ENCODE measurements at regions not wholly inside any gene's neighbourhood (a gene's known extent, or its start where the extent isn't known, plus 50 kb on each side); places are given as distances from the start of the nearest gene placed in this dataset.

DNA sequence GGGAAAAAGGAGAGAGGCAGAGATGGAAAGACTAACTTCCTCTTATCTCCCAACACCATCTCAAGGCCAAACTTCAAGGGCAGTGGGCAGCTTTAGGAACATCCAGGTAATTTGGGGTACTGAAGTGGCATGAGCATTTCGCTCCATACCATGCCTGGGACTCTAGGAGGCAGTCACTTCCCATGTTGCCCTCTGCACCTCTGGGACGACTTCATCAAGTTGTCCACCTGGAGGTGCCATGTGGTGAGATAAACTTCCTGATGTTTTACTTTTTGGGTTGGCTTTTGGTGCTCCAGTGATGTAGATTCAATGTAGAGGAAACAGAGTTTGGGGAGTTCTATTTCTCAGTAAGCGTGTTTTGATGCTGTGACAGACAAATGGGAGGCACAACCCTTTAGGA is 56.3 kb upstream of the UPP2 start:
- no peaks in the 10 kb centered on the region for H3K79me2 ChIP-seq (ENCODE audit: insufficient read depth, low read depth)
- no peak overlapping the region for H3K4me2 ChIP-seq
- no peaks in the 10 kb centered on the region for H3K27me3 ChIP-seq (ENCODE audit: insufficient read depth, low read depth)
- H2AFZ ChIP-seq (ENCODE audit: low read depth): no peak overlapping the region
- H3K36me3 ChIP-seq (ENCODE audit: insufficient read depth): no peaks in the 10 kb centered on the region
- no peak overlapping the region for H3K4me3 ChIP-seq (IDR thresholded peaks at IDR 0.05; ENCODE audit: insufficient read depth, low read depth, low read length)
- no peak overlapping the region for H3K27ac ChIP-seq
- no peak overlapping the region for H3K9ac ChIP-seq
- H4K20me1 ChIP-seq (ENCODE audit: insufficient read depth): no peaks in the 10 kb centered on the region
- no peaks in the 10 kb centered on the region for H3K4me1 ChIP-seq (ENCODE audit: low read depth, poor library complexity, severe bottlenecking)
- peak; percentile 21; the same call in 1 of the 2 replicates for TF ChIP-seq CTCF (conservative IDR thresholded peaks at IDR 0.05; ENCODE audit: low read depth, low read length)

- TF ChIP-seq CTCF (conservative IDR thresholded peaks at IDR 0.05; ENCODE audit: low read depth, low read length): no peak
- no peak overlapping the region for H3K9ac ChIP-seq
- no peaks in the 10 kb centered on the region for H4K20me1 ChIP-seq (ENCODE audit: insufficient read depth)
- no peak overlapping the region for H2AFZ ChIP-seq (ENCODE audit: low read depth)
- no peak overlapping the region for H3K4me3 ChIP-seq (IDR thresholded peaks at IDR 0.05; ENCODE audit: insufficient read depth, low read depth, low read length)
- H3K27me3 ChIP-seq (ENCODE audit: insufficient read depth, low read depth): no peaks in the 10 kb centered on the region
- H3K36me3 ChIP-seq (ENCODE audit: insufficient read depth): no peaks in the 10 kb centered on the region
- no peak overlapping the region for H3K4me2 ChIP-seq
- no peaks in the 10 kb centered on the region for H3K79me2 ChIP-seq (ENCODE audit: insufficient read depth, low read depth)
- no peak overlapping the region for H3K27ac ChIP-seq
- H3K4me1 ChIP-seq (ENCODE audit: low read depth, poor library complexity, severe bottlenecking): no peaks in the 10 kb centered on the region
Observed at GRCh38 chr2:158043181-158043948, 58.3 kb upstream of the UPP2 start.

- Histone ChIP-seq H3K4me2 (no peak overlapping the region), H2AFZ (ENCODE audit: low read depth) (no peak overlapping the region), H4K20me1 (ENCODE audit: insufficient read depth) (no peaks in the 10 kb centered on the region), H3K9ac (no peak overlapping the region), H3K27ac (no peak overlapping the region), H3K4me1 (ENCODE audit: low read depth, poor library complexity, severe bottlenecking) (no peaks in the 10 kb centered on the region), H3K36me3 (ENCODE audit: insufficient read depth) (no peaks in the 10 kb centered on the region), H3K27me3 (ENCODE audit: insufficient read depth, low read depth) (no peaks in the 10 kb centered on the region), H3K79me2 (ENCODE audit: insufficient read depth, low read depth) (no peaks in the 10 kb centered on the region), H3K4me3 (IDR thresholded peaks at IDR 0.05; ENCODE audit: insufficient read depth, low read depth, low read length) (no peak overlapping the region)
- TF ChIP-seq CTCF (conservative IDR thresholded peaks at IDR 0.05; ENCODE audit: low read depth, low read length): no peak
Observed at GRCh38 chr2:158042666-158043065, 59.0 kb upstream of the UPP2 start.

GRCh38 chr2:158042245-158042644 is 59.4 kb upstream of the UPP2 start:
- H3K4me2 ChIP-seq: no peak overlapping the region

More at GRCh38 chr2:158042245-158042644, 59.4 kb upstream of the UPP2 start:
- H3K36me3 ChIP-seq (ENCODE audit: insufficient read depth): no peaks in the 10 kb centered on the region
- no peak overlapping the region for H3K27ac ChIP-seq
- H3K79me2 ChIP-seq (ENCODE audit: insufficient read depth, low read depth): no peaks in the 10 kb centered on the region
- H3K27me3 ChIP-seq (ENCODE audit: insufficient read depth, low read depth): no peaks in the 10 kb centered on the region
- no peak overlapping the region for H3K4me3 ChIP-seq (IDR thresholded peaks at IDR 0.05; ENCODE audit: insufficient read depth, low read depth, low read length)
- H2AFZ ChIP-seq (ENCODE audit: low read depth): no peak overlapping the region
- TF ChIP-seq CTCF (conservative IDR thresholded peaks at IDR 0.05; ENCODE audit: low read depth, low read length): no peak
- H3K9ac ChIP-seq: no peak overlapping the region
- no peaks in the 10 kb centered on the region for H3K4me1 ChIP-seq (ENCODE audit: low read depth, poor library complexity, severe bottlenecking)
- no peaks in the 10 kb centered on the region for H4K20me1 ChIP-seq (ENCODE audit: insufficient read depth)
